SK-N-SH treated with all-trans-retinoic acid at 6 μM for 48 hours (cell line): ENCODE measurements at regions not wholly inside any gene's neighbourhood (a gene's known extent, or its start where the extent isn't known, plus 50 kb on each side); places are given as distances from the start of the nearest gene placed in this dataset.

Experiments used
- ATAC-seq: fragments of 200-7000 bp; cut with Tn5 transposase; 3 replicates; pipeline ENCODE4 v1.9.1; 2020; ENCODE audit warnings: mild to moderate bottlenecking, moderate library complexity
- ARNTL ChIP-seq: fragments of 450-650 bp; formaldehyde crosslinking; IDR thresholded peaks from 2 replicates; pipeline ENCODE4 v1.5.0; 2020; ENCODE audit warnings: low read depth, mild to moderate bottlenecking, moderate library complexity, borderline replicate concordance
- CREB5 ChIP-seq: fragments of 250-450 bp; sonication (Bioruptor Pico); IDR thresholded peaks from 2 replicates; pipeline ENCODE4 v1.5.1; 2020; ENCODE audit warnings: low read depth, mild to moderate bottlenecking, moderate library complexity
- CSDC2 ChIP-seq: fragments of 250-450 bp; sonication (Bioruptor Pico); IDR thresholded peaks from 2 replicates; pipeline ENCODE4 v1.5.0; 2020; ENCODE audit warnings: mild to moderate bottlenecking, moderate library complexity
- CSRNP3 ChIP-seq: fragments of 250-450 bp; sonication (Bioruptor Pico); IDR thresholded peaks from 2 replicates; pipeline ENCODE4 v1.5.1; 2021; ENCODE audit warnings: mild to moderate bottlenecking, moderate library complexity
- ESRRG ChIP-seq: fragments of 250-450 bp; sonication (Bioruptor Pico); IDR thresholded peaks from 2 replicates; pipeline ENCODE4 v1.6.1; 2021; ENCODE audit warnings: mild to moderate bottlenecking
- GLIS3 ChIP-seq: fragments of 250-450 bp; sonication (Bioruptor Pico); IDR thresholded peaks from 2 replicates; pipeline ENCODE4 v1.5.0; 2020; ENCODE audit warnings: mild to moderate bottlenecking, moderate library complexity
- OSR1 ChIP-seq: fragments of 250-450 bp; sonication (Bioruptor Pico); IDR thresholded peaks from 2 replicates; pipeline ENCODE4 v1.8.0; 2022; ENCODE audit warnings: moderate library complexity, mild to moderate bottlenecking, inconsistent platforms
- PATZ1 ChIP-seq: fragments of 250-450 bp; sonication (Bioruptor Pico); IDR thresholded peaks from 2 replicates; pipeline ENCODE4 v1.8.0; 2020; ENCODE audit warnings: mild to moderate bottlenecking, moderate library complexity, borderline replicate concordance
- POU6F1 ChIP-seq: fragments of 250-450 bp; sonication (Bioruptor Pico); IDR thresholded peaks from 2 replicates; pipeline ENCODE4 v1.8.0; 2021; ENCODE audit warnings: low read depth, mild to moderate bottlenecking, moderate library complexity, borderline replicate concordance
- PPARA ChIP-seq: fragments of 250-450 bp; sonication (Bioruptor Pico); IDR thresholded peaks from 2 replicates; pipeline ENCODE4 v1.5.0; 2020; ENCODE audit warnings: mild to moderate bottlenecking, borderline replicate concordance
- RARB ChIP-seq: fragments of 250-450 bp; sonication (Bioruptor Pico); IDR thresholded peaks from 2 replicates; pipeline ENCODE4 v1.8.0; 2021; ENCODE audit warnings: mild to moderate bottlenecking, moderate library complexity
- SNAI2 ChIP-seq: fragments of 250-450 bp; sonication (Bioruptor Pico); IDR thresholded peaks from 2 replicates; pipeline ENCODE4 v1.5.0; 2020; ENCODE audit warnings: mild to moderate bottlenecking, moderate library complexity
- TCF4 ChIP-seq: fragments of 250-450 bp; sonication (Bioruptor Pico); IDR thresholded peaks from 2 replicates; pipeline ENCODE4 v1.8.0; 2021; ENCODE audit warnings: mild to moderate bottlenecking, moderate library complexity, borderline replicate concordance
- TOX ChIP-seq: fragments of 250-450 bp; sonication (Bioruptor Pico); IDR thresholded peaks from 2 replicates; pipeline ENCODE4 v1.8.0; 2021; ENCODE audit warnings: mild to moderate bottlenecking, moderate library complexity, borderline replicate concordance
- TSHZ2 ChIP-seq: fragments of 250-450 bp; sonication (Bioruptor Pico); IDR thresholded peaks from 2 replicates; pipeline ENCODE4 v1.5.0; 2020; ENCODE audit warnings: mild to moderate bottlenecking, moderate library complexity
- ZC3H10 ChIP-seq: fragments of 250-450 bp; sonication (Bioruptor Pico); IDR thresholded peaks from 2 replicates; pipeline ENCODE4 v1.5.1; 2021; ENCODE audit warnings: mild to moderate bottlenecking, moderate library complexity
- ZFP3 ChIP-seq: fragments of 250-450 bp; sonication (Bioruptor Pico); IDR thresholded peaks from 2 replicates; pipeline ENCODE4 v1.5.0; 2020; ENCODE audit warnings: mild to moderate bottlenecking, moderate library complexity
- ZFP30 ChIP-seq: fragments of 450-650 bp; formaldehyde crosslinking; IDR thresholded peaks from 2 replicates; pipeline ENCODE4 v1.5.0; 2022; ENCODE audit warnings: mild to moderate bottlenecking, moderate library complexity
- ZNF565 ChIP-seq: fragments of 450-650 bp; formaldehyde crosslinking; conservative IDR thresholded peaks from 2 replicates; pipeline ENCODE4 v1.5.0; 2020; ENCODE audit warnings: low read depth, mild to moderate bottlenecking, moderate library complexity
- ZNF70 ChIP-seq: fragments of 450-650 bp; formaldehyde crosslinking; IDR thresholded peaks from 2 replicates; pipeline ENCODE4 v1.5.0; 2020; ENCODE audit warnings: mild to moderate bottlenecking, moderate library complexity
- ZNF8 ChIP-seq: fragments of 450-650 bp; formaldehyde crosslinking; IDR thresholded peaks from 2 replicates; pipeline ENCODE4 v1.5.0; 2020; ENCODE audit warnings: mild to moderate bottlenecking, moderate library complexity

- TF ChIP-seq PATZ1 (CRISPR knock-in tag): no peak
- no peak for TF ChIP-seq ZC3H10 (CRISPR knock-in tag)
- no peak for TF ChIP-seq RARB (CRISPR knock-in tag)
- no peak for TF ChIP-seq SNAI2
- no peak for TF ChIP-seq CSDC2 (CRISPR knock-in tag)
- TF ChIP-seq CREB5 (CRISPR knock-in tag): no peak
- no peak for TF ChIP-seq ARNTL
- TF ChIP-seq CSRNP3 (CRISPR knock-in tag): no peak
- TF ChIP-seq ZNF70 (CRISPR knock-in tag): no peak
- no peak for TF ChIP-seq ZFP3 (CRISPR knock-in tag)
- TF ChIP-seq OSR1 (CRISPR knock-in tag): no peak
- TF ChIP-seq ZNF8: no peak
- ATAC-seq: no peak
Observed at GRCh38 chr7:155914341-155914740, 102.1 kb upstream of the SHH start.

- ATAC-seq: no peak
- no peak for TF ChIP-seq POU6F1
- TF ChIP-seq GLIS3: no peak
- TF ChIP-seq ESRRG: no peak
- TF ChIP-seq ZNF8: no peak
- TF ChIP-seq CREB5 (CRISPR knock-in tag): no peak
- no peak for TF ChIP-seq SNAI2
- TF ChIP-seq PATZ1 (CRISPR knock-in tag): no peak
- TF ChIP-seq ARNTL: no peak
- no peak for TF ChIP-seq ZNF70 (CRISPR knock-in tag)
- no peak for TF ChIP-seq ZFP30 (CRISPR knock-in tag)
- no peak for TF ChIP-seq RARB (CRISPR knock-in tag)
- TF ChIP-seq OSR1 (CRISPR knock-in tag): no peak
- no peak for TF ChIP-seq TCF4 (CRISPR knock-in tag)
- TF ChIP-seq ZC3H10 (CRISPR knock-in tag): no peak
- TF ChIP-seq TOX (CRISPR knock-in tag): no peak
- TF ChIP-seq TSHZ2 (CRISPR knock-in tag): no peak
- no peak for TF ChIP-seq ZNF565 (CRISPR knock-in tag)
- no peak for TF ChIP-seq PPARA (CRISPR knock-in tag)
- no peak for TF ChIP-seq CSRNP3 (CRISPR knock-in tag)
Observed at GRCh38 chr7:155913719-155914118, 101.5 kb upstream of the SHH start.
